ENCODE measurements at regions not wholly inside any gene's neighbourhood (a gene's known extent, or its start where the extent isn't known, plus 50 kb on each side); places are given as distances from the start of the nearest gene placed in this dataset.
"Not testable (repeated sequence)": the region's sequence is repeated elsewhere in the genome, so short reads cannot be mapped to it uniquely, and the experiment has no call there.

DNA sequence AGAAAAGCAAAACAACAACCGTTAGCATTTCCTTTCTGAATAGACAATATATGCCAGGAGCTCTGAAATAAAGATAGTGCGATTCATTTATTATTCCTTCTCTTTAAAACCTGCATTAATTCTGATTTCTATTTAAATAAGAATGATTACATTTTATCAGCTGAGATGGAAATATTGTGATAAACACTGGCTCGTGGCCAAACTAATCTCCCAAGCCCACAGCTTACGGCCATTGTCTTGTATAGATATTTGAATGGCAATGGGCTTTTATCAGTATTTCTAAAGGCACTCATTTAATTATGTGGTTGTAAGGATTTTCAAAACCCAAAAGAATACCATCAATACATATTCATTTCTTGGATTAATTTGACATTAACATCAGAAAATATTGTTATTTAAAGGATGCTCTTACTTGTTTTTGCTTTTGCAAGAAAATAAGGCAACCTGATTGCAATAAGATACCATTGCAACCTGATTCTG, 123.7 kb upstream of the IRX5 start:
- DNase-seq: no peak

GRCh38 chr16:54806378-54806777, 124.3 kb upstream of the IRX5 start:
- no peak for DNase-seq

DNA sequence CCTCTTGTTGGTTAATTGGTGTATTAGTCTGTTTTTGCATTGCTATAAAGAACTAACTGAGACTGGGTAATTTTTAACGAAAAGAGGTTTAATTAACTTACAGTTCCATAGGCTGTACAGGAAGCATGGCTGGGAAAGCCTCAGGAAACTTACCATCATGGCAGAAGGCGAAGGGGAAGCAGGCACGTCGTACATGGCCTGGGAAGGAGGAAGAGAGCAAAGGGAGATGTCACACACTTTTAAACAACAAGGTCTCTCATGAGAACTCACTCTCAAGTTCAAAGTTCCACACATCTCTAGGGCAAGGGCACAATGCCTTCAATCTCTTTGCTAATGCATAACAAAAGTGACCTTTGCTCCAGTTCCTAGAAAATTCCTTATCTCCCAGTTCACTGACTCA, 125.0 kb upstream of the IRX5 start:
- DNase-seq: no peak

- DNase-seq: no peak
Measured at GRCh38 chr16:54801057-54801844, 129.4 kb upstream of the IRX5 start.

DNA sequence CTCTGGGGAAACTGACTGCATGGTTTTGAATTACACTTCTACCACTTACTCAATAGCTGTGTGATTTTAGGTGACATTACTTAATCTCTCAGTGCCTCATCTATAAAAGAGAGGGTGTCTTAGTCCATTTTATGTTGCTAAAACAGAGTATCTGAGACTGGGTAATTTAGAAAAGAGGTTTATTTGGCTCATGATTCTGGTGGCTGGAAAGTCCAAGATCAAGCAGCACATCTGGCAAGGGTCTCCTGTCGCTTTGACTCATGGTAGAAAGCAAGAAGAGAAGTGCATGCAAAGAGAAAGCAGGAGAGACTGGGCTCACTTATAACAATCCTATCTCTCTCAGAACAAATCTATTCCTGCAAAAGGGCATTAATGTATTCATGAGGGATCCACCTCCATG, 132.4 kb upstream of the IRX5 start:
- DNase-seq: no peak

DNA sequence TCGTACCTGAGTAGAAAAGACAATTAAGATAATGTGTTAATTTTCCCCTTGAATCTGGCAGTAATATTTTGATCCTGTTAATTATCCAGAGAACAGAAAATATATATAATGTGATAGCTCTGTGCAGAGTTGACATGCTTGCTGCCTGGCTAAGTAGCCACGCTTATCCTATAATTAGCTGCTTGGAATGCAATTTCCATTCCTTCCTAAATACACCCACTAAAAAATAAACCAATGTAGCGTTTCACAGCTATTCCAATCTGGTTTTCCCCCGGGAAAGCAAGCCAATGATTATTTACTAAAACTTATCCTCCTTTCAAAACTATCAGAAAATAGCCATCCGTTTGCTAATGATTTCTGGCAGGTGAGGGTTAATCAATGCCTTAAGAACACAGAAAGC, 134.5 kb upstream of the IRX5 start:
- DNase-seq: no peak

DNA sequence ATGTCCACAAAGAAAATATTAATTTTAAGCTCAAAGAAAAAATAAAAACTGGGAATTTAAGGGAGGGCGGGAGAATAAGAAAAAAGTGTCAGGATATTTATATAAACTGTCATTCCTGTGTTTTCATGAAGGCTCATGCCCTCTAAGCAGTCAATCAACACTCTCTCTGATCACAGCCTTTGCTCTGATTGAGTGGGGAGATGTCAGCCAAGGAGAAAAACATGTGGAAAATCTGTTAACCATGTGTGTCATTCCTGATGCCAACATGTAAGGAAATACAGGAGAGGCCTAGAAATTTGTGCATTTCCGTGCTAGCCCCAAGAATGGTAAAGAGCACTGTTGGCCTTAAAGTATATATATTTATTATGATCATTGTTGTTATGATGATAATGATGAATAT, 137.9 kb upstream of the IRX5 start:
- DNase-seq: no peak

DNA sequence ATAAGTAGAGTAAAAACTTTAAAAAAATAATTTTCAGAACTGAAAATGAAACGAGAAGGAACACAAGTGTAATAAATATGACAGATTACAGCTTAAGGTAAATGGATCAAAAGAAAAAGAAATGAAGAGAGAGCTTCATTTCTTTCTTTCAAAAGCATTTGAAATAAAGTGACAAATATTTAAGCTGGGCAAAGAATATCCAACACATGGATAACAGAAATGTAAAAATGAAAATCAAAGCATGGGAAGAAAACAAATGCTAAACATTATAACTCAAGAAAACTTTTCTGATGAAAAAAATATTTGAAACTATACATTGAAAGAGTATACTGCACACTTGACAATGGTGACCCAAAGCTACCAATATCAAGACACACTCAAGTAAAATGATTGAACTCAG, 143.6 kb upstream of the IRX5 start:
- DNase-seq: no peak

GRCh38 chr16:54783980-54784379, 146.7 kb upstream of the IRX5 start:
- DNase-seq: no peak

GRCh38 chr16:54783226-54783625, 147.4 kb upstream of the IRX5 start:
- no peak for DNase-seq

- no peak for DNase-seq
Measured at GRCh38 chr16:54780266-54780665, 150.4 kb upstream of the IRX5 start.

GRCh38 chr16:54779549-54779948, 151.1 kb upstream of the IRX5 start:
- DNase-seq: no peak

- no peak for DNase-seq
Measured at GRCh38 chr16:54774768-54775167, 155.9 kb upstream of the IRX5 start.

GRCh38 chr16:54772400-54772799, 158.3 kb upstream of the IRX5 start:
- DNase-seq: no peak

- DNase-seq: no peak
Measured at GRCh38 chr16:54766355-54766754, 164.3 kb upstream of the IRX5 start.

GRCh38 chr16:54750249-54750648, 180.4 kb upstream of the IRX5 start:
- DNase-seq: no peak

DNA sequence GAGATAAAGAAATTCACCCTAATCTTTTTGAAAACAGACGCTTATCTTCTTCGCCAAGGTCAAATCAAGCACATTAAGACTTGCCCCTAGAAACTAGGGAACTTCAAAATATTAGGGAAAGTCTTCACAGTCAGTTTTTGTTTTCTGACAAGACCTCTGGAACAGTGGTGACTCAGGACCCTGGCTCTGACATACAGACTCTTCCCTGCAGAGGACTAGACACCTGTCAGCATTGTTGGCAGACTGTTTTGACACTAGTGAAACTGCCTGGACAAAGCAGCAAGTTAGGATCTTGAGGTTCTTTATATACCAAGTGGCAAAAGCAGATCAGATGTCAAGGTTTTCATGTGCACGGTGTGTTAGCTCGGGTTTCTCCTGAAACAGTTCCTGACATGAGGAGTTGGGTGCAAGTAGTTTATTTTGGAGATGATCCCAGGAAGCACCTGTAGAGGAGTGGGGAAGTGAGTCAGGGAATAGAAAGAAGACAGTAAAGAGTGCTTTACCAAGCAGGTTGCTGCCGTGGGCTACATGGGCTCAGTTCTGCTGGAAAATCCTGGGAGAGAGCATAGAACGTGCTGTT, 182.0 kb upstream of the IRX5 start:
- no peak for DNase-seq

GRCh38 chr16:54746596-54746995, 184.1 kb upstream of the IRX5 start:
- no peak for DNase-seq

DNA sequence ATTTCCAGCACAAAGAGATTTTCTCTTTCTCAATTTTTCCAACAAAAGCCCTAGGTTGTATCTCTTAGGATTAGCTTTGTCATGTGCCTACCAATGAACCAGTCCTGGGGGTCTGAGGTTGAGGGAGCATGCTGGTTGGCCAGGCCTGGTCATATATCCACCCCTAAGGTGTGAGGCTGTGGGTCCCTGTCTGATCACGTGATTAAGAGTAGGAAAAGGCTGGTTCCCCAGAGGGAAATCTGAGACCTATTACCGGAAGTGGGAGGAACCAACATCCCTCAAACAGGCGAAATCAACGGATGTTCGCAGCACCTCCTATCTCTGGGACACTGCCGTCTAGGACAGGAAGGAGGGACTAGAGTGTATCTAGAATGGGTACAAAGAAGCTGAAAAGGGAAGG, 185.7 kb upstream of the IRX5 start:
- DNase-seq: no peak

GRCh38 chr16:54742436-54742835, 188.2 kb upstream of the IRX5 start:
- no peak for DNase-seq

- no peak for DNase-seq
Measured at GRCh38 chr16:54739381-54739780, 191.3 kb upstream of the IRX5 start.

DNA sequence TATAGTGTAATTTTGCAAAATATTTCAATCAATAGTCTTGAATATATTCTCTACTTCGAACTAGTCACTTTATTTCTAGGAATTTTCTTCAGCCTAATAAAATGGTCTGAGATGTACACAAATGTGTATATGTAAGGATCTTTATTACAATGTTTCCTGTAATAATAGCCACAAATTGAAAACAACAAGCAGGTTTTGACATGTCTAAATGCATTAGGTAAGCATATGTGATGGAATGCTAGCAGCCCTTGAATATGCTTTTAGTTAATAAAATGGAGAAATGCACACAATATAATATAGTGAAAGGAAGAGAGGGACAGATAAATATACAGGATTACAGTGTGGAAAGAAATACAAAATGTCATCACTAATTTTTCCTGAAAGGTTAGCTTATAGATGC, 196.5 kb upstream of the IRX5 start:
- DNase-seq: no peak

GRCh38 chr16:54727696-54728095, 203.0 kb upstream of the IRX5 start:
- DNase-seq: not testable (repeated sequence)

DNA sequence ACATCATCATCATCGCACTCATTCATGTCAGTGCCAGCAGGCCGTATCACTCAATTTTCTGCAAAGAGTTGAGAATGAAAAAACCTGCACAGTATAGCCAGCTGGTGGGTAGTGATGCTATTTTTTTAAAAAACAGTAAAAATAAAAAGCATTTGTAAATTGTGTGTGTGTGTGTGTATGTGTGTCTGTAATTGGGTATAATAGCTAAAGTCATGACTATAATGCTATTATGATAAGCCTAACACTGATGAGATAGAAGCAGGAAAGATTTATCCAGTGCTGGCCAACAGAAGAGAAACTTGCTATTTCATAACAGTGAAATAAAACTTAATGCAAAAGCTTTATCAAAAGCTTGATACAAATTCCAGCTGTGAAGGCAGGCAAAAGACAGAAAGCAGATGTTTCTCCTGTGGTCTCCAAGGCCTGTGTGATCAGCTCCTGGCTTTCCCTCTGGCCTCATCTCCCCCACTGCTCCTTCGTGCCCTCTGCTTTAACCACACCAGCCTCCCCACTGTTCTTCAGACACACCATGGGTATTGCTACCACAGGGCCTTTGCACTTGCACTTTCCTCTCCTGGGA, 206.2 kb upstream of the IRX5 start:
- no peak for DNase-seq
